ENCODE measurements at regions not wholly inside any gene's neighbourhood (a gene's known extent, or its start where the extent isn't known, plus 50 kb on each side); places are given as distances from the start of the nearest gene placed in this dataset.

GRCh38 chr20:23225407-23226060, 125.1 kb upstream of the NXT1 start (continued):
- TF ChIP-seq SREBF2 (CRISPR knock-in tag; IDR thresholded peaks at IDR 0.05) (no peak), DEAF1 (CRISPR knock-in tag; IDR thresholded peaks at IDR 0.05) (no peak), SMARCA4 (IDR thresholded peaks at IDR 0.05) (0 out of 2 replicates have a peak, but pooled peaks have one; percentile 35), ZBTB11 (CRISPR knock-in tag; IDR thresholded peaks at IDR 0.05) (no peak), ATF4 (CRISPR knock-in tag; IDR thresholded peaks at IDR 0.05) (no peak), ZNF384 (IDR thresholded peaks at IDR 0.05; ENCODE audit: low read depth, low read length) (no peak), ETV5 (CRISPR knock-in tag; IDR thresholded peaks at IDR 0.05; ENCODE audit: low read depth) (no peak), TOE1 (IDR thresholded peaks at IDR 0.05; ENCODE audit: borderline replicate concordance) (no peak), TOE1 (CRISPR knock-in tag; IDR thresholded peaks at IDR 0.05; ENCODE audit: borderline replicate concordance, low read depth) (no peak), ZNF274 (IDR thresholded peaks at IDR 0.05; ENCODE audit: borderline replicate concordance, low read depth, low read length) (no peak), SIX5 (IDR thresholded peaks at IDR 0.05; ENCODE audit: borderline replicate concordance in 1 of 2, insufficient read depth in 1 of 2, low read depth in 1 of 2, low read length in 2 of 2) (no peak), STAT5B (CRISPR knock-in tag; IDR thresholded peaks at IDR 0.05) (no peak), ZNF445 (CRISPR knock-in tag; IDR thresholded peaks at IDR 0.05; ENCODE audit: low read depth) (no peak), NFXL1 (CRISPR knock-in tag; IDR thresholded peaks at IDR 0.05) (no peak), ZMIZ1 (IDR thresholded peaks at IDR 0.05; ENCODE audit: low read depth in 2 of 2, low read length in 2 of 2) (no peak), PML (IDR thresholded peaks at IDR 0.05; ENCODE audit: low read length) (no peak), ZNF511 (CRISPR knock-in tag; IDR thresholded peaks at IDR 0.05) (no peak), ZZZ3 (IDR thresholded peaks at IDR 0.05) (no peak)
